HG02623 (cell line): ENCODE measurements at regions not wholly inside any gene's neighbourhood (a gene's known extent, or its start where the extent isn't known, plus 50 kb on each side); places are given as distances from the start of the nearest gene placed in this dataset.
"Not testable (repeated sequence)": the region's sequence is repeated elsewhere in the genome, so short reads cannot be mapped to it uniquely, and the experiment has no call there.

ENCODE experiments used
- ATAC-seq: cut with Tn5 transposase; IDR thresholded peaks from one replicate; pipeline ENCODE4 v1.9.1; 2021; ENCODE audit warnings: moderate library complexity; ENCODE audit not compliant: unreplicated experiment

- ATAC-seq = peak; percentile 83
Measured at GRCh38 chr2:111463956-111464355, 343.2 kb downstream of the BCL2L11 start.

- ATAC-seq = not testable (repeated sequence)
Measured at GRCh38 chr2:111464367-111464766, 343.7 kb downstream of the BCL2L11 start.

DNA sequence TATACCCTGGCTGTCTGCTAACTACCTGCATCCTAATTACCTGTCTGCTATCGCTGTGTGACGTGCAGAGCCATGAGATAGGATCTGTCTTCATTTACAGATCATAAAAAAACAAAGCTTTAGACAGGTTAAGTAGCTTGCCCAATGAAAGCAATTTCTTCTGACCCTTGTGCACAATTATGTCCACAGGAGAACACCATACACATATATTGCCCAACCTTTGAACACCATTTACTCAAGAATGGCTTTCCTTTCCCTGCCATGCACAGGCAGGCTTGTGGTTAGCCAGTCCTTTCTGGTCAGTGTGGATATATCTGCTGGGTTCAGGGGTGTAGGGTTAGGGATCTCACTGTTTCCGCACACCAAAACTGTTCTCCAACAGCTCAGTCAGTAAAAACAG is 344.8 kb downstream of the BCL2L11 start:
- not testable (repeated sequence) for ATAC-seq

DNA sequence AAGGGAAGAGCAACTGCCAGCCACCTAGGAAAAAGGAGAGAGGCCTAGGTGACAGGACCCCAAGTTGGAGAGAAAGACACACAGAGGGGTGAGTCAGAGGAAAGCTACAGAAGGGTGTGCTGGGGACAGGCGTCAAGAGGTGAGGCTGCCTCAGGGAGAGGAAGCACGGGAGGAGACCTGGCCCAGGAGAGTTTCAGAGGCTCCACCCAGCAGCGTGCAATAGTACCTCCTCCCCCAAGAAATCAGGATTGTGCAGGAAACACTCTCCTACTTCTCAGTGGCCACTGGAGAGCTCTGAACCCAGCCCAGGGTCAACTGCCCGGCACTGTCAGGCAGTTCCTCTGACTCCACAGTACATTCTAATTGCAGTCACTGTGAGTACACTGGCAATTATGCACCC is 346.0 kb downstream of the BCL2L11 start:
- not testable (repeated sequence) for ATAC-seq

- ATAC-seq = not testable (repeated sequence)
Measured at GRCh38 chr2:111470924-111471323, 350.2 kb downstream of the BCL2L11 start.

- ATAC-seq = not testable (repeated sequence)
Measured at GRCh38 chr2:111471791-111472530, 351.2 kb downstream of the BCL2L11 start.

GRCh38 chr2:111472844-111473403 is 352.2 kb downstream of the BCL2L11 start:
- ATAC-seq = not testable (repeated sequence)

DNA sequence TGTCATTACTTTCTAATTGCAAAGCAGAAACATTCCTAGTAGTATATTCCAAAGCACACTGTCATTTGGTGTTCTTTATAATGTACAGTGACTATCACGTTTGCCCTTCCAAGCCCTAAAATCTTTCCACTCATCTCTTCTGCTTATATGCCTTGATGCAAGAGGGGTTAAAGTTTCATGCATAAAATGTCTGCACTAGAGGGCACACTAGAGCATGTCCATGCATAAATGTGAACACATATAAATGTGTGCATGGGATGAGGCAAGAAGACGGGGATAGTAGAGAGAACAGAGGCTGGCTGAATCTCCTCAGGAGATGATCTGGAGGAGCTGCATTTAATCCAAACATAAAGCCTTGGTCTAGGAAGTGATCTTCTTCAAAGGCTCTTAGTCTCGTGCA is 352.8 kb downstream of the BCL2L11 start:
- not testable (repeated sequence) for ATAC-seq

GRCh38 chr2:111474198-111474705 is 353.5 kb downstream of the BCL2L11 start:
- not testable (repeated sequence) for ATAC-seq

DNA sequence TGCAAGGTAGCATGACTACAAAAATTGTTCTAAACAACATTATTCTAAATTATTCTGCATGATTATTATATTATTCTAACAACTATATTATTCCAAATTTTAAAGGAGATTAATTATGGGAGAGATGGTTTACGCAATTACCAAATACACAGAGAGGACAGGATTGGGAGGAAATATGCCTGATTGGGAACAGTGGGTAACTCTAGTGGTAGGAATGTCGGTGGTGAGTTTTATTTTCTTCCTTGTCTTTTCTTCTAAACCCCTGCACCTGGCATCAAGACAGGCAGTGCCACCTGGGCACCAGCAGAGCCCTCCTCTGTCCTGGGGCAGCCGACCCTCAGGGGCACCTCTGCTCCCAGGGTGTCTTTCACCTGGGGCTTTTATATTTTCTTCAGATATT is 357.6 kb downstream of the BCL2L11 start:
- ATAC-seq = not testable (repeated sequence)

DNA sequence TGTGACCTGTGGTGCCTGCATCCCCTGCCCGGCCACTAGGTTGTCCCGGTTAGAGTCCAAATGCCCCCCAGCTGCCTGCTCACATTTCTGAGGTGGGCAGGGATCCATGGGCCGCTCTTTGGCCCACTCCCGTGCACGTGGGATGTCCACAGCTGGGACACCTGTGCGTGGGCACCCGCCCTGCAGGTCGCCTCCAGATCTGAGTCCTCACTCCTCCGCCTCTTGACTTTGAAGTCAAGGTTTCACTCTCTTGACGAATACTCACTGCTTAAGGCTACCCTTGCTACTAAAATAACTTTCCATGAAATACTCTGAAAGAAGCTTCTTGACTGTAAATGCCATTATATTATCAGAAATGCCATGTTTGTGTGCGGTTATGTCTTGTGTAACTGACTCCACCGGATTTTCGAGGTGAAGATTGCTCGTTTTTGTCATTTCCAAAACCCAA is 358.2 kb downstream of the BCL2L11 start:
- peak; percentile 50 for ATAC-seq

- not testable (repeated sequence) for ATAC-seq
Measured at GRCh38 chr2:111480016-111480625, 359.4 kb downstream of the BCL2L11 start.

- ATAC-seq = not testable (repeated sequence)
Measured at GRCh38 chr2:111480633-111481032, 359.9 kb downstream of the BCL2L11 start.

GRCh38 chr2:111481219-111481618 is 360.5 kb downstream of the BCL2L11 start:
- ATAC-seq = not testable (repeated sequence)

DNA sequence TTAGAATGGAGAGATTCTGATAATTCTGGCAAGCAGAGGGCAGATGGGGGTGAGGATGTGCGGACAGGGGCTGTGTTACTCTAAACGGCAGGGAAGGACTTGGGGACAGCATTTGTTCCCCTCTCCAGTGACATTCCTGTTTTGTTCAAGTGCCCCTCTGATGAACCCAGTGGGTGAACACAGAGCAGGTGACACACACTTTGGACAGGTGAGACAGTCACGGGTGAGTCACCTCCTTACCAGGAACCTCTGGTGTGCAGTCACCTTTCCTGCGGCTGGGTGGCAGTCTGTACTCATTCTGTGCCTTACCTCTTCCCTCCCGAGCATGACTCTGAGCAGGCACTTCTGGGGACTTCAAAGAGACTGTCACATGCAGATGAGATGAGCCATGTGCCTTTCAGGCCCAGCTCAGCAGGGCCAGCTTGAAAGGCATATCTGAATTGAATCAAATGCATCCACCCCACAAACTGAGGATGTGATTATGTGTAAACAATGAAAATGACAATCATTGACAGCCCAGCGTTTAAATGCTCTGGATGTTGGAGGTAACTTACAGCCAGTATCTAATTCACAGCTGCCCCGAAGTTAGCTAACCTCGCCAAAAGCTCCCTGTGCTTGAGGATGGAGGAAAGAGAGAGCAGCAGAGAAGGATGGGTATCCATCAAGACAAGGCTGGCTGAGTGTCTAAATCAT is 362.4 kb downstream of the BCL2L11 start:
- peak; percentile 74 for ATAC-seq

DNA sequence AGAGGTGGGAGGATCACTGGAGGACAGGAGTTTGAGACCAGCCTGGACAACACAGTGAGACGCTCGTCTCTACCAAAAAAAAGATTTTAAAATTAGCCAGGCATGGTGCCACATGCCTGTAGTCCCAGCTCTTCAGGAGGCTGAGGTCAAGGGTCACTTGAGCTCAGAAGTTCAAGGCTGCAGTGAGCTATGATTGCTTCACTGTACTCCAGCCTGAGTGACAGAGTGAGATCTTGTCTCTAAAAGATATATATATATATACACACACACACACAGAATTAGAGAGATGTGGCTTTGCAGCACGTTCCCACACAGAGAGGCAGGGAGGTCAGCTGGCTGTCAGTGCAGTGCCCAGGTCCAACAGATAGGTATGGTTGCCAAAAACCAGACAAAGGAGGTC is 363.4 kb downstream of the BCL2L11 start:
- ATAC-seq = not testable (repeated sequence)

DNA sequence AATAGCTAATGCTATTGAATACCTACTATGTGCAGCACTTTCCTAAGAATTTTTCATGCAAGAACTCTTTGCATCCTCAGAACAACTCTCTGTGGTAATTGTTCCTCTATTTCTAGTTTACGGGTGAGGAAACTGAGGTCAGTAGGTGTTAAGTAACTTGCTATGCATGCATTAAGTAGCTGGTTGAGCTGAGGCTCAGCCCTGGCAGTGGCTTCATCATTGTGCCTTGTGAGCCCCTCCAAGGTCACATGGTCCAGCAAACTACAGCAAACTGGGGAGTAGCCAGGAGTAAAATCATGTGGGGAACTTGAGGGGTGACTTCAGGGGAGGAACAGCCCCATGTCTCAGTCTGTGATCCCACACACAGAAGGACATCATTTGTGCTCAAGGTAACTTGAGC is 365.2 kb downstream of the BCL2L11 start:
- ATAC-seq = not testable (repeated sequence)

- ATAC-seq = not testable (repeated sequence)
Measured at GRCh38 chr2:111488451-111488850, 367.7 kb downstream of the BCL2L11 start.

DNA sequence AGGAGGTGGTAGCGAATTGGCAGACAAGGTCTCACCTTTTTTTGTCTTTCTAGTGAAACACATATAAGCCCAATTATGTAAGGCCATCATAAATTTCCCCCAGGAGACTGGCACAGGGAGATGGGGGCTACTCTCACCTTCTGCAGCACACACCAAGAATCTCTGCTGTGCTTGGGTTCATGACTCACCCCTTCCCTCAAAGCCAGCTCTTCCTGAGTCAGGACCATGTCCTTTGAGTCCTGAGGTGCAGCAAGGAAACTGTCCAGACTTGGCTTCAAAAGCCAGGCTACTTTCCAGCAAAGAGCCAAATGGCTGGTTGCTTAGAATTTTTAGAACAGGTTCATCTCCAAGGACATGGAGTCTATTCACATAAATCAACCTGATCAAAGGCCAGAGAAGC is 368.7 kb downstream of the BCL2L11 start:
- ATAC-seq = not testable (repeated sequence)

DNA sequence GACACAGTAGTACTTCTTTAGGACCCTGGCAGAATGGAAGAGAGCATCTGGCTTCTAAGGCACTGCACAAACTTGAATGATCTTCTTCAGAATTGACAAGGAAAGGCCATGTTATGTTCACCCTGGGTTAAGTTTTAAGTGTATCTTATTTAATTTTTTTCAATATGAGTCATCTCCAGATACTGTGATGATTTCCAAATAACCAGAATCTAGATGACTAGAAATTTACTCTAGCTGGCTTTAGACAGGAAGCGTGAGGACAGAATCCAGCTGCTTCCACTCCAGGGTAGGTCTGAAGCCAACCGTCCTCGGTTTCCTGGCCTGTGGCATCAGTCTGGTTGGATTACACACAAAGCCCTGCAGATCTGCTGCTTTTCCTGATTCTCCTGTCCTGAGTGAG is 370.5 kb downstream of the BCL2L11 start:
- ATAC-seq = not testable (repeated sequence)

DNA sequence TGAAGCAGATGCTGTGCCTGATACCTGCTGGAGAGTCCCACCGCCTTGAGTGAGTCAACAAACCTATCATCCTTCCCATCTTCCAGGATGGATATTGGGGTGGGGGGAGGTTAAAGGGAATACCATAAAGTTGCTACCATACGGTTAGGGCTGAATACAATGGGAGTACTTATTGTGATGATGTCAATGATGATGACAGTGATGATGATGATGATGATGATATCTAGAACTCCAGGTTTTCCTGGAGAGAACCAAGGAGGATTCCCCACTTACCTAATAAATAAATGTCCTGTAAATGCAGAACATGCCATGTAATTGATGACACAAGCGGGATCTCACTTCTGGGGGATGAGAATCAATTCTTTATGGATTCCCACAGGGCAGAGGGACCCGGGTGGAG is 370.9 kb downstream of the BCL2L11 start:
- ATAC-seq = not testable (repeated sequence)
